NCI-H146 treated with DMSO at 0.1 percent for 48 hours (cell line): ENCODE measurements at regions not wholly inside any gene's neighbourhood (a gene's known extent, or its start where the extent isn't known, plus 50 kb on each side); places are given as distances from the start of the nearest gene placed in this dataset.

Experiments
- DNase-seq: peaks from one replicate; lab custom pipeline; 2025; ENCODE audit not compliant: unreplicated experiment; lab: John Stamatoyannopoulos, UW

GRCh38 chr2:240208631-240209211, 68.3 kb upstream of the OTOS start:
- DNase-seq: no peak

- DNase-seq: no peak
These were observed 69.0 kb upstream of the OTOS start for GRCh38 chr2:240209493-240209892.

- no peak for DNase-seq
These were observed 69.9 kb upstream of the OTOS start for GRCh38 chr2:240210198-240210965.

- no peak for DNase-seq
These were observed 70.6 kb upstream of the OTOS start for GRCh38 chr2:240211096-240211495.

- no peak for DNase-seq
These were observed 71.4 kb upstream of the OTOS start for GRCh38 chr2:240211598-240212424.

GRCh38 chr2:240212425-240213225, 72.2 kb upstream of the OTOS start:
- DNase-seq: no peak

- DNase-seq: no peak
These were observed 72.7 kb upstream of the OTOS start for GRCh38 chr2:240213226-240213475.

- no peak for DNase-seq
These were observed 73.3 kb upstream of the OTOS start for GRCh38 chr2:240213476-240214421.

GRCh38 chr2:240214790-240215675, 74.6 kb upstream of the OTOS start:
- no peak for DNase-seq

GRCh38 chr2:240215676-240216051, 75.2 kb upstream of the OTOS start:
- no peak for DNase-seq

- no peak for DNase-seq
These were observed 75.7 kb upstream of the OTOS start for GRCh38 chr2:240216167-240216566.

GRCh38 chr2:240217431-240218301, 77.2 kb upstream of the OTOS start:
- DNase-seq: no peak

GRCh38 chr2:240219208-240219890, 78.9 kb upstream of the OTOS start:
- DNase-seq: no peak

- DNase-seq: no peak
These were observed 79.9 kb upstream of the OTOS start for GRCh38 chr2:240220371-240220770.

GRCh38 chr2:240223631-240224030, 83.2 kb upstream of the OTOS start:
- DNase-seq: no peak

- no peak for DNase-seq
These were observed 84.2 kb upstream of the OTOS start for GRCh38 chr2:240224676-240225075.

GRCh38 chr2:240225131-240225530, 84.7 kb upstream of the OTOS start:
- no peak for DNase-seq
